HG02759 (cell line): ENCODE measurements at regions not wholly inside any gene's neighbourhood (a gene's known extent, or its start where the extent isn't known, plus 50 kb on each side); places are given as distances from the start of the nearest gene placed in this dataset.

ENCODE experiments used
- ATAC-seq: cut with Tn5 transposase; IDR thresholded peaks from one replicate; pipeline ENCODE4 v1.9.1; 2021; ENCODE audit warnings: mild to moderate bottlenecking, moderate library complexity; ENCODE audit not compliant: unreplicated experiment

GRCh38 chr2:114065731-114066130 is 175.8 kb downstream of the ACTR3 start:
- no peak for ATAC-seq

DNA sequence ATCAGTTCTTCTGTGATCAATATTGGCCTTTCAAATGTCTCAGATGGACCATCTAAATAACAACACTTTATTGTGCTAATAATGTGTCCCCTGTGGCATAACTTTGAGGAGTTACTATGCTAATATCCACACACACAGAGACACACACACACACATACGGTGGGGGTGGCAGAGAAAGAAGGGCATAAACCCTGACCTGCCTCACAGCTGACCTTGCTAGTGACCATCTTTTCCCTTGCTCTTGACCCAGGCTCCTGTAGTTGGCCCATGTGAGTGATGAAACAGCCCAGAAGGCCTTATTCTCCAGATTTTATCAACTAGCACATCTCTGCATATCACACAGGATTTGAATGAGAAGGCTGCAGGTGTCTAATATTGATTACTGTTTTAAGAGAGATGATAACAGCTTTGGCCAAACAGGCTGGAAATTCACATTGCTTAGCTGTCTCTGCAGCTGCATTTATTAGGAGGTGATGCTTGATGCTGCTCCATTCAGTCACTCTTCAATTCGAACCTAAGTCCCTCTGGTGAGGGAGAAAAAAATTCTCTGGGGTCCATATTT is 176.4 kb downstream of the ACTR3 start:
- no peak for ATAC-seq

GRCh38 chr2:114068438-114068837 is 178.5 kb downstream of the ACTR3 start:
- no peak for ATAC-seq

GRCh38 chr2:114076961-114077360 is 187.1 kb downstream of the ACTR3 start:
- ATAC-seq, result no peak

- ATAC-seq, result no peak
Measured at GRCh38 chr2:114079366-114080004, 189.6 kb downstream of the ACTR3 start.

GRCh38 chr2:114082731-114083433 is 193.0 kb downstream of the ACTR3 start:
- no peak for ATAC-seq

- peak; percentile 72 for ATAC-seq
Measured at GRCh38 chr2:114083717-114084387, 194.0 kb downstream of the ACTR3 start.

DNA sequence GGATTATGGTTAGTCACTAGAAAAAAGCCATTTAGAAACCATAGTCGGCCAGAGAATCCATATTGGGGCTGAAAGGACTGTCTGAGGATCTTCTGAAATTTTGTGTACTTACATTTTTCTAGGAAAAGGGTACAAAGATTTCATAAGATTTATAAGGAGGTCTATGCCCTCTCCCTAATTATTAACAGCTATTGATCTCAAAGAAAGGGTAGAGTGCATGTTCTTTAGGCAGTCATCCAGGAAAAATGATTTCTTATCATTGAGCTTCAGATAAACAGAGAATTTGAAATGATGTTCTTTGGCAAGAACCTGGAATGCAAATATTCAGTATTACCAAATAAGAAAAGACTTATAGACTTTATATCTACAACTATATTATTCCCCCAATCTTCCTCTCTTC is 195.3 kb downstream of the ACTR3 start:
- no peak for ATAC-seq

DNA sequence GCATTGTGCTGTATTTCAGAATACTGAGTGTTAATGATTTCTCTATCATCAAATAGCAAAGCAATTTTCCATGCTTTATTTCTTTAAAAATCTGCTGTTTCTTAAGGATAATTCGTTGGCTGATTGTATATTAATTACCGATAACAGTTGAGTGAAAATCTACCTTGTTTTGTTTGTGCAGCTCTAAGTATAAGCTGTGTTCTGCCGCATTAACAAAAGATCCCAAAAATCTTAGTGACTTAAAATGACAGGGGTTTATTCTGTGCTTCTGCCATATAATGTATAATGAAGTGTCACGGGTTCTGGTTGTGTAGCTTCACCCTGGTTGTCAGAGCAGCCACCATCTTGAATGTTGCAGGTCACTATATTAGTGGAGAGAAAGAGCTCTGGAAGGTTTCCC is 196.1 kb downstream of the ACTR3 start:
- ATAC-seq, result no peak

GRCh38 chr2:114089636-114090319 is 199.9 kb downstream of the ACTR3 start:
- no peak for ATAC-seq

- no peak for ATAC-seq
Measured at GRCh38 chr2:114091010-114091409, 201.1 kb downstream of the ACTR3 start.

GRCh38 chr2:114108249-114108648 is 218.4 kb downstream of the ACTR3 start:
- ATAC-seq, result no peak

DNA sequence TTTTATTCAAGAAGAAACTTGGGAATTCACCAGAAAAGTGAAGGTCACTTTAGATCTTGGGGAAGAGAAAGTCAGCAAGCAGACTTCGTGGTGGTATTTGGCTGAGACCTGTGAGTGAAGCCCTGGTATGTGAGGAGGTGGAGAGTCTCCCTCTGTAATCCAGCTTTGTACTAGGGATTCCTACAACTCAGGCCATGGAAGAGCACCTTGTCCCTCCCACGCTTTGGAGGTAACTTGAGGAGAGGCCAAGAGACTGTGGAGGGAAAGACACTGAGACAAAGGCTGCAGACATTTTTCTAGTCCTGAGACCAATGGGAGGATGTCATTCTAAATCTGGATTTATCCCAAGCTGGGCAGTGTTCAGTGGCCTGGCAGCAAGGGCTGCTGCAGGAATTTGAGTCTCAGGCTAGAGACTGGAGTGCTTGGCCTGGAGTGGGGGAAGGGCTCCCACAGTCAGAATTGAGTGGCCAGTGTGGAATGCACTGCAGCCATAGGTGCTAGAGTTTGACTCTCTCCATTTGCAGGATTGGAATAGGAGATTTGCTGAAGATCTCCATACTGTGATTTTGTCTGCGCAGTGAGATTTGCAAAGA is 219.0 kb downstream of the ACTR3 start:
- ATAC-seq, result no peak

- no peak for ATAC-seq
Measured at GRCh38 chr2:114111329-114111728, 221.4 kb downstream of the ACTR3 start.

- no peak for ATAC-seq
Measured at GRCh38 chr2:114113518-114113917, 223.6 kb downstream of the ACTR3 start.

- ATAC-seq, result no peak
Measured at GRCh38 chr2:114118088-114118487, 228.2 kb downstream of the ACTR3 start.

DNA sequence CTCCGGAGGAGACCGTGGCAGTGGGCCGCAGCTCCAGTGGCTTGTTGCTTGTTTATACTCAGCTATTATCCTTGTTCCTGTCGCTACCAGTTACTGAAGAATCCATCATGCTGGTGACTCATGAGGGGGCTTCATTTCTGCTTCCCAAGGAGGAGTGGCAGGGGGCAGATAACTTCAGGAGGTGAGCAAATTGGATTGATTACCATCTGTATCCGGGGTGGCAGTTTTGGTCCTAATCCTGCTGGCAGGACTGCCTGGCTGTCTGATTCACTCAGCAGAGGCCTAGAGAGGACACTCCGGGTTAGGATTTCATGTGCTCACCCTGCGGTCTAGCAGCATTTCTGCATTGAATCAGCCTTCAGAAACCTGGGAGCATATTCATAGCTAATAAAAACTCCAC is 230.0 kb downstream of the ACTR3 start:
- ATAC-seq, result no peak

- ATAC-seq, result no peak
Measured at GRCh38 chr2:114122930-114123329, 233.0 kb downstream of the ACTR3 start.

DNA sequence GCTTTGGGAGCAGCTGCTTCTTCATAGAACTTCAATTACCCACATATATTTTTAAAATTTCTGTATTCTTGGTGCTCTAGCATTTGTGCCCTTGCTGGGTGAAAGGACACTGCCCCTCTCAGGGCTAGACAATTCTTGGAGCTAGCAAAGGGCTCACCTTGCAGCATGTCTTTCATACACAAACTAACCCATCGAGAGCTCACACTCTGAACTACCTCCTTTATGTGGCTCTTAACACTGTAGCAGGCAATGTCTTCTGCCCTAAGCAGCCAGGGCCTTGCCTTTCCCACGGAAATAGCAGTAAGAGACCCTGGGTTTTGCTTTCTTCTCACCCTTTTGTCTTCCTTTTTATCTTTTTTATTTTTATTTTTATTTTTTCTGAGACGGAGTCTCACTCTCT is 234.0 kb downstream of the ACTR3 start:
- ATAC-seq, result no peak

GRCh38 chr2:114127372-114127771 is 237.5 kb downstream of the ACTR3 start:
- no peak for ATAC-seq

GRCh38 chr2:114128263-114128662 is 238.4 kb downstream of the ACTR3 start:
- no peak for ATAC-seq
